Neural cell (in vitro differentiated cells): ENCODE measurements at regions not wholly inside any gene's neighbourhood (a gene's known extent, or its start where the extent isn't known, plus 50 kb on each side); places are given as distances from the start of the nearest gene placed in this dataset.

Source experiments
- CTCF ChIP-seq: fragments of 450-650 bp; IDR thresholded peaks from 2 replicates; pipeline ENCODE4 v1.5.1; 2014; ENCODE audit warnings: antibody characterized with exemption, mild to moderate bottlenecking, moderate library complexity; ENCODE audit not compliant: poor library complexity, severe bottlenecking
- EP300 ChIP-seq: fragments of 450-650 bp; conservative IDR thresholded peaks from 2 replicates; pipeline ENCODE4 v1.6.1; 2014; ENCODE audit warnings: antibody characterized with exemption, mild to moderate bottlenecking, moderate library complexity; ENCODE audit not compliant: poor library complexity, severe bottlenecking
- MXI1 ChIP-seq: fragments of 450-650 bp; conservative IDR thresholded peaks from 2 replicates; pipeline ENCODE4 v1.6.1; 2014; ENCODE audit warnings: antibody characterized with exemption, mild to moderate bottlenecking; ENCODE audit not compliant: poor library complexity, severe bottlenecking
- POLR2AphosphoS5 ChIP-seq: IDR thresholded peaks from 2 replicates; pipeline ENCODE4 v1.6.1; 2012
- RAD21 ChIP-seq: fragments of 450-650 bp; conservative IDR thresholded peaks from 2 replicates; pipeline ENCODE4 v1.6.1; 2014; ENCODE audit warnings: antibody characterized with exemption, mild to moderate bottlenecking, moderate library complexity
- TF ChIP-seq, protein P1 (sequence below): IDR thresholded peaks from 2 replicates; pipeline ENCODE4 v1.6.1; 2012; ENCODE audit warnings: borderline replicate concordance

DNA sequence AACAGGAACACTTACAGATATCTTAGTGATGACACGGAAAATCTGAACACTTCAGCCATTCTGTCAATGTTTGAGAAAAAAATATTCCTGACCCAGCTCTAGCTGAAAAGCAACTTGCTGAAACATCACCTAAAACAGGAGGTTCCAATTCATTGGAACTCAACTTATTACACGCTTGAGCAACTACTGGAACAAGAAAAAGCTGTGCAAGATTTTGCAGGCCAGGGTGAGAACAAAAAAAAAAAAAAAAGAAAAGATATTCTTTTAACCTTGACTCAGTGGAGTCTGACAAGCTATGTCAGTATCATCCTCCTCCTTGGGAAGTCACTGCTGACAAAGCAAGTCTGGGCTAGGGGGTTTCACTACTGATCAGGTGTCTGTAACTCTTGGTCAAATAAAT lies 351.0 kb downstream of the SS18 start:
- TF ChIP-seq CTCF = no peak
- TF ChIP-seq RAD21 = no peak
- TF ChIP-seq POLR2AphosphoS5 = no peak
- no peak for TF ChIP-seq MXI1
- TF ChIP-seq EP300 = no peak
- TF ChIP-seq, protein P1, sequence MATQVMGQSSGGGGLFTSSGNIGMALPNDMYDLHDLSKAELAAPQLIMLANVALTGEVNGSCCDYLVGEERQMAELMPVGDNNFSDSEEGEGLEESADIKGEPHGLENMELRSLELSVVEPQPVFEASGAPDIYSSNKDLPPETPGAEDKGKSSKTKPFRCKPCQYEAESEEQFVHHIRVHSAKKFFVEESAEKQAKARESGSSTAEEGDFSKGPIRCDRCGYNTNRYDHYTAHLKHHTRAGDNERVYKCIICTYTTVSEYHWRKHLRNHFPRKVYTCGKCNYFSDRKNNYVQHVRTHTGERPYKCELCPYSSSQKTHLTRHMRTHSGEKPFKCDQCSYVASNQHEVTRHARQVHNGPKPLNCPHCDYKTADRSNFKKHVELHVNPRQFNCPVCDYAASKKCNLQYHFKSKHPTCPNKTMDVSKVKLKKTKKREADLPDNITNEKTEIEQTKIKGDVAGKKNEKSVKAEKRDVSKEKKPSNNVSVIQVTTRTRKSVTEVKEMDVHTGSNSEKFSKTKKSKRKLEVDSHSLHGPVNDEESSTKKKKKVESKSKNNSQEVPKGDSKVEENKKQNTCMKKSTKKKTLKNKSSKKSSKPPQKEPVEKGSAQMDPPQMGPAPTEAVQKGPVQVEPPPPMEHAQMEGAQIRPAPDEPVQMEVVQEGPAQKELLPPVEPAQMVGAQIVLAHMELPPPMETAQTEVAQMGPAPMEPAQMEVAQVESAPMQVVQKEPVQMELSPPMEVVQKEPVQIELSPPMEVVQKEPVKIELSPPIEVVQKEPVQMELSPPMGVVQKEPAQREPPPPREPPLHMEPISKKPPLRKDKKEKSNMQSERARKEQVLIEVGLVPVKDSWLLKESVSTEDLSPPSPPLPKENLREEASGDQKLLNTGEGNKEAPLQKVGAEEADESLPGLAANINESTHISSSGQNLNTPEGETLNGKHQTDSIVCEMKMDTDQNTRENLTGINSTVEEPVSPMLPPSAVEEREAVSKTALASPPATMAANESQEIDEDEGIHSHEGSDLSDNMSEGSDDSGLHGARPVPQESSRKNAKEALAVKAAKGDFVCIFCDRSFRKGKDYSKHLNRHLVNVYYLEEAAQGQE = no peak
